Brain pericyte (primary cell): ENCODE measurements at regions not wholly inside any gene's neighbourhood (a gene's known extent, or its start where the extent isn't known, plus 50 kb on each side); places are given as distances from the start of the nearest gene placed in this dataset.
"Not testable (repeated sequence)": the region's sequence is repeated elsewhere in the genome, so short reads cannot be mapped to it uniquely, and the experiment has no call there.

Source experiments
- DNase-seq: peaks from one replicate; pipeline ENCODE4 v3.0.0-alpha.2; 2012; ENCODE audit warnings: low read depth, low spot score

GRCh38 chr3:71973274-71974030 lies 188.5 kb upstream of the PROK2 start:
- DNase-seq = no peak

DNA sequence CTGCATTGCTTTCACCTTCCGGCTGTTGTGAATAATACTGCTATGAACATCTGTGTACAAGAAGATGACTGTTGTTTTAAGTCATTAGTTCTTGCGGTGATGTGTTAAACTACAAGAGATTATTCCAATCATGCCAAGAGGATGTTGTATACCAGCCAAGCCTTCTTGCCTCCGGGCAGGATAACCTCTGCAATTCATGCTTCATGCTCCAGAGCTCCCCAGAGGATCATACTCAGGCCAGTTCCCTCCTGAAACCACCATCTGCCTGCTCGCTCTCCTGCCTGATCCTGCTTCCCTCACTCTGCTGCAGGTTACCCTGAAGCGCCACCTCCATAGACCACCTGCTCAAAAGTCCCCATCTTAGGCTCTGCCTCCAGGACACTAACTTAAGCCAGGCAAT lies 187.1 kb upstream of the PROK2 start:
- DNase-seq = no peak

DNA sequence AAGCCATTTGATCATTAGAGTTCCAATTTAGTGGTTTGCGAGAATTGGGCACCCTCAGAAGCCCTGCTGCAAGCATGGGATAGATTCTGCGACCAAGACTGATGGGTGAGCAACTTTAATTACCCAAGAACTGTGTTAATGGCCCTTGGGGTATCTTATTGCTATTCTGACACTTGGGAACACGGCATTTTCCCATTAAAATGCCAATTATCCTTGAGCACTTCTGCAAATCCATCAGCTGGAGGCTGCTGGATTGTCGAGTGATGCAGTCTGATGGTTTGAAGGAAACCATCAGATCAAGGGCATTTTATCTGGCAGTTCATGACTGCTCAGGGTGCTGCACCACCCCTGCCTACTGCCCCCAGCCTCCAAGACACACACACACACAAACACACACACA lies 183.6 kb upstream of the PROK2 start:
- DNase-seq = no peak

DNA sequence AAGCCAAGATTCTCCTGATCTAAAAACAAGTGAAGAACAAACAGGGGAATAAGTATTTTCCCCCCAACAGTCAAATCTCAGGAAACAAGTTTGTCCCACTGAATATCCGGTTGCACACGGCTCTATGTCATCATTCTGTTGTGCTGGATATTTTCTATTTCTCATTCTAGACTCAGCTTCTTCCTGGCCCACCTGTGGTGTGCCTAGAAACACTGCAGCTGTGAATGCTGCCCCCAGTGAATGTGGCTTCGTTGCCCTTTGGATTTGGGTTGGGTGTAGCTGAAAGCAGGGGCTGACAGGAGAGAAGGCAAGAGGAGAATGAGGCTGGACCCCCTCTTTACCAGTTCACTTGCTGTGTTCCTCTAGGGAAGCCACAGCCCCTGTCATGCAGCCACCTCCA lies 181.2 kb upstream of the PROK2 start:
- DNase-seq = no peak

DNA sequence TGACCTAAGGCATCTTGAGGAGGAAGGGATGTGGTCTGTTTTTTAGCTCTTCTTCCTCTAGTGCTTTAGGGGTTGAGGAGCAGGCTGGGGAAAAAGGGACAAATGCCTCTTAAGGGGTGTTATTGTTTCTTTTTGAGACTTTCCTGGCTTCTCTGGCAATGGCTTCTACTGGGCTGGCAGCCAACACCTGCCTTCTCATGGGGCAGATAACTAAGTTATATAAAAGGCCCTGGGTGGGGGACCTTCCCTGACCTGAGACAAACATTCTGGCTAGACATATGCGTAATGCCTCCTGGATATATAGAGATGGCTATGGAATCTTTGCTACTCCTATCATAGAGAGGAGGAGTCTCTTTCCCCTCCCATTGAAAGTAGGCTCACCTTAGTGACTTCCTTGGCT lies 179.2 kb upstream of the PROK2 start:
- no peak for DNase-seq

GRCh38 chr3:71962561-71963240 lies 177.8 kb upstream of the PROK2 start:
- no peak for DNase-seq

DNA sequence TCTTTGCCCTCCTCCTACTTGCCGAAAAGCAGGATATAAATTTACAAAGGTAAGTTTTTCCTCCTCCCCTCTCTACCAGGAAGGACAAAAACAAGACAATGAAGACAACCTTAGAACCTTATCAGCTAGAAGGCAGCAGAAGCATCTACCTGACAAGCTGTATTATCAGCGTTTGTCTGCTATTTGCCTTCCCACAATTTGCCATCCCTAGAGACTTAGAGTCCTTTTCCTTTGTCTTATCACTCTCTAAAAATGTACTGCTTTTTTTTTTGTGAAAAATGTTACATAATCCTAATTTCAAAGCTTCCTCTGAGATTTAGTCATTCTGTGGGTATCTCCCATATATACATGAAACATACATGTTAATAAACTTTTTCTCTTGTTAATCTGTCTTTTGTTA lies 176.9 kb upstream of the PROK2 start:
- DNase-seq = no peak

GRCh38 chr3:71961378-71961777 lies 176.4 kb upstream of the PROK2 start:
- no peak for DNase-seq

GRCh38 chr3:71958533-71958932 lies 173.6 kb upstream of the PROK2 start:
- DNase-seq = no peak

DNA sequence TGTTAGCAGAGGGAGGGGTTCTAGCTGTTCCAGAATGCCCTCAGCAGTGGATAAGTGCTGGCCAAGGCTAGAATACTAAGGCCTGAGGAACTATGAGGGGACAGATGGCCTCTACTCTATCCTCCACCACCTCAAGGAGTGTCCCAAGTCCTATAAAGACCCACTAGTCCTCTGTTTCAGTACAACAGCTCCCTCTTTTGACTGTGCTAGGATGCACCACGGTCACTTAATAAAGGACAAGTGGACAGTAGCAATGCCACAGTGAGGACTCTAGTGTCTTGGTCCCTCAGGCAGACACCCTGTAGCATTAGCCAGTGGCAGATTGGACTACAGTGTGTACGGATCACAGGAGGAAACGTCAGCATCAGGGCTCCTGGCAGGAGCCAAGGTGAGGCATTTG lies 171.8 kb upstream of the PROK2 start:
- no peak for DNase-seq

GRCh38 chr3:71956069-71956340 lies 171.1 kb upstream of the PROK2 start:
- no peak for DNase-seq

- DNase-seq = peak; percentile 49
Measured at GRCh38 chr3:71955240-71956068, 170.5 kb upstream of the PROK2 start.

DNA sequence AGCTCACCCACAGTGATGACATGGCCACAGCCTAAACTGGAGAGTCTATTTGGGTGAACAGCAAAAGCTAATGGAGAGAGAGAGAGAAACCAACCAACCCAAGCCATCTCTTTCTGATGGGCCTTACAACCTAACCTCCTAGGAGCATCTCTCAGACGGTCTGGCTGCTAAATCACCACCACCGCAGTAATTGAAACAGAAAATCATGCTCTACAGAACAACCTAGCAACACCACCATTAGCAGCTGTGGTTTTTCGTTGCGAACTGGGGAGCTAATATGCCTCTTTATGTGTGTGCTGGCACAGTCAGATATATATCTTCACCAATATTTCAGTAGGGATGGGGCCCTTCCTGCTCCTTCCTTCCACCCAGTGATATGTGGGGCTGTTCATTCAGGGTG lies 166.9 kb upstream of the PROK2 start:
- DNase-seq = no peak

DNA sequence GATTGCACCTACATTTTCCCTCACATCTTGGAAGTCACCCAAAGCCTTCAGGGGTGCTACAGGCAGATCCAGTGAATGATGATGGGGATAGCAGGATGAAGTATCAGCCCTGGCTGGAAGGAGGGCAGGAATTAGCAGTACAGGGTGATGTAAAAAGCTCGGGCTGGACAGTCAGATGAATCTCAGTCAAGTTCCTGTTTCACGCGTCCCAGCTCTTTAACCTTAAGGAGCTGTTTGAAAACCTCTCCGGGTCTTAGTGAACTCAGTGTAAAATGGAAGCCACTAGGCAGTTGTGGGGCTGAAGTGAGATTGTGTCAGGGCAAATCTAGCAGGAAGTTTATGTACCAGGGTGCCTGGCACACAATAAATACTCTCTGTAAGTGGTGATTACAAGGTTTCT lies 166.4 kb upstream of the PROK2 start:
- no peak for DNase-seq

GRCh38 chr3:71949442-71949841 lies 164.5 kb upstream of the PROK2 start:
- no peak for DNase-seq

- no peak for DNase-seq
Measured at GRCh38 chr3:71944482-71945065, 159.6 kb upstream of the PROK2 start.

- no peak for DNase-seq
Measured at GRCh38 chr3:71942432-71943187, 157.7 kb upstream of the PROK2 start.

GRCh38 chr3:71940486-71940885 lies 155.5 kb upstream of the PROK2 start:
- no peak for DNase-seq

- DNase-seq = not testable (repeated sequence)
Measured at GRCh38 chr3:71938081-71938480, 153.1 kb upstream of the PROK2 start.

DNA sequence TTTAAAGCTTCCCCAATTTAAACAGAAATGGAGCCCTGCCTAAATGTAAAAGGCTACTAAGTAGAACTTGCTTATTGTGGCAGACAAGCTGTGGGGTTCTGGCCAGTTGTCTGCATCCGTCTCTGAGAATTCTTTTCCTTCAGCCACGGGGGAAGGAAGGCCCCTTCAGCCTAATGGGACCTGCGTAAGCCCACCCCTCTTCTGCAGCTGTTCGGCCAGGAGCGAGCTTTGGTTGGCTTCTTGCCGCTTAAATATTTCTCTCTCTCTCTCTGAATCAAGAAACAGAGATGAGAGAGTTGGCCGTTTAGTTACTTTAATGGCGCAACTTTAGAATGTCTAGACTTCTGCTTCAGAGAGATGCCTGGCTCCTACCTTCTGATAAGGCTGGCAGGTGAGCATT lies 151.7 kb upstream of the PROK2 start:
- DNase-seq = no peak

DNA sequence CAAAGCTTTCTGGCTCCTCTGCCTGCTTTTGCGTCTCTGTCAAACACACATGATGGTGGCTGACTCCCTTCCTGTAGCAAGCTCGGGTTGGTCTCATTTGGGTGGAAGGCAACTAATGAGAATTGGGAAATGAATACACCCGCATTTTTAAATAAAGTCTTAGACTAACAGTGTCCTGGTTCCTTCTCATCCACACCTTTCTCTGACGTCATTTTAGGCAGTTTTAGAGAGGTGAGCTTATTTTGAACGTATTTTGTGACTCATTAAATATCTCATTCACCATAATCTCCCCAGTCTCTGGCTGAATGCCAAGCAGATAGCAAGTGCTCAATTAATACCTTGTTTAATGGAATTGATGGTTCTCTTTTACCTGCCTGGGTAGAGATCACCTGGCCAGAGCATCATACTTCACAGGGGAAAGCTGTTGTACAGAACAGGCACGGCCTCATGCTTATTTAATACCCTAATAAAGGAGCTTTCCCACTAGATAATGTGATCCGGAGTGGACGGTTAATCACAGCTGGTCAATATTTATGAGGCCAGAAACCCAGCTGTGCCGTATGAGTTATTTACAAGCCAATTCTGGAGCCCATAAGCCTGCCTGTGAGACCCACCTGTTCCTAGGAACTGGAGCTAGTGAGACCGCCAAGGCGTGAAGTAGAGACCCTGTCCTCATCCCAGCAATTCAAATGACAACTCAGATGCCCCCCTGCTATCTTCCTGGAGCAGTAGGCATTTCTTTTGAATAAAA lies 149.7 kb upstream of the PROK2 start:
- DNase-seq = no peak
